ENCODE measurements at regions not wholly inside any gene's neighbourhood (a gene's known extent, or its start where the extent isn't known, plus 50 kb on each side); places are given as distances from the start of the nearest gene placed in this dataset.

GRCh38 chr15:96896766-96897165 is 566.3 kb downstream of the NR2F2 start:
- TF ChIP-seq, protein P1, sequence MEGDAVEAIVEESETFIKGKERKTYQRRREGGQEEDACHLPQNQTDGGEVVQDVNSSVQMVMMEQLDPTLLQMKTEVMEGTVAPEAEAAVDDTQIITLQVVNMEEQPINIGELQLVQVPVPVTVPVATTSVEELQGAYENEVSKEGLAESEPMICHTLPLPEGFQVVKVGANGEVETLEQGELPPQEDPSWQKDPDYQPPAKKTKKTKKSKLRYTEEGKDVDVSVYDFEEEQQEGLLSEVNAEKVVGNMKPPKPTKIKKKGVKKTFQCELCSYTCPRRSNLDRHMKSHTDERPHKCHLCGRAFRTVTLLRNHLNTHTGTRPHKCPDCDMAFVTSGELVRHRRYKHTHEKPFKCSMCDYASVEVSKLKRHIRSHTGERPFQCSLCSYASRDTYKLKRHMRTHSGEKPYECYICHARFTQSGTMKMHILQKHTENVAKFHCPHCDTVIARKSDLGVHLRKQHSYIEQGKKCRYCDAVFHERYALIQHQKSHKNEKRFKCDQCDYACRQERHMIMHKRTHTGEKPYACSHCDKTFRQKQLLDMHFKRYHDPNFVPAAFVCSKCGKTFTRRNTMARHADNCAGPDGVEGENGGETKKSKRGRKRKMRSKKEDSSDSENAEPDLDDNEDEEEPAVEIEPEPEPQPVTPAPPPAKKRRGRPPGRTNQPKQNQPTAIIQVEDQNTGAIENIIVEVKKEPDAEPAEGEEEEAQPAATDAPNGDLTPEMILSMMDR (IDR thresholded peaks at IDR 0.05; ENCODE audit: borderline replicate concordance, extremely low read depth, low read length, poor library complexity, severe bottlenecking) = no peak
- no peak for TF ChIP-seq EZH2 (IDR thresholded peaks at IDR 0.05; ENCODE audit: borderline replicate concordance, low read depth, low read length, severe bottlenecking)
